Panc1 (cell line): ENCODE measurements at regions not wholly inside any gene's neighbourhood (a gene's known extent, or its start where the extent isn't known, plus 50 kb on each side); places are given as distances from the start of the nearest gene placed in this dataset.

ENCODE experiments used
- CTCF ChIP-seq: fragments of 450-650 bp; IDR thresholded peaks from 2 replicates; pipeline ENCODE4 v1.5.1; 2017; ENCODE audit warnings: mild to moderate bottlenecking
- POLR2AphosphoS5 ChIP-seq: IDR thresholded peaks from 2 replicates; pipeline ENCODE4 v1.6.1; 2012; ENCODE audit warnings: mild to moderate bottlenecking, low read depth, low read length, moderate library complexity
- REST ChIP-seq, 2 experiments: IDR thresholded peaks; 2 replicates each; pipeline ENCODE4 v1.6.1; 2011 to 2012; ENCODE audit warnings: low read depth in 2 of 2, control low read depth in 1 of 2, low read length in 1 of 2, mild to moderate bottlenecking in 1 of 2, moderate library complexity in 1 of 2; ENCODE audit not compliant: insufficient read depth in 1 of 2

DNA sequence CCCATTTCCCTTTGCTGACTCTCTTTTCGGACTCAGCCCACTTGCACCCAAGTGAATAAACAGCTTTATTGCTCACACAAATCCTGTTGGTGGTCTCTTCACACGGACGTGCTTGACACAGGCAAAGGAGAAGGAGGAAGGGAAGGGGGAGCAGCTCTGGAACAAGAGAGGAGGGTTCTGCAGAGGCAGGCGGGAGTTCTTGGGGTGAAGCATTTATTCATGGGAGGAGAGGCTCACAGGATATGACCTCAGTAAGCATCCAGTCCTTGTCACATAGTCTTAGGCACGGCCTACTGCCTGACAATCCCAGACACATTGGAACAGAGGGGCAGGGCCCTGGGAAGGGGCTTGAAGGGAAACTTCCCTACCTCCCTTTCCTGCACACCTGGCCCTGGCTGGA is 171.7 kb upstream of the HS6ST1 start:
- no peak for TF ChIP-seq CTCF
- no peak for TF ChIP-seq POLR2AphosphoS5
- no peak for TF ChIP-seq REST (IDR thresholded peaks at IDR 0.05; ENCODE audit: insufficient read depth in 1 of 2, low read depth in 2 of 2, low read length in 1 of 2)
